Astrocyte (in vitro differentiated cells and primary cell): ENCODE measurements at regions not wholly inside any gene's neighbourhood (a gene's known extent, or its start where the extent isn't known, plus 50 kb on each side); places are given as distances from the start of the nearest gene placed in this dataset.

Experiments used
- DNase-seq: peaks from one replicate; pipeline ENCODE4 v3.0.0-alpha.2; 2010; ENCODE audit warnings: low read depth
- FAIRE-seq: peaks from 2 replicates; lab custom pipeline; 2011; peaks lifted over from hg19 to GRCh38; lab: Jason Lieb, UNC
- H2AFZ ChIP-seq: 2 replicates; pipeline ENCODE4 v1.6.0; 2012; ENCODE audit warnings: low read depth, low read length, inconsistent platforms
- H3K27ac ChIP-seq: 2 replicates; pipeline ENCODE4 v1.5.1; 2011; ENCODE audit warnings: low read depth, low read length, inconsistent platforms
- H3K27me3 ChIP-seq: 2 replicates; pipeline ENCODE4 v1.6.0; 2011; ENCODE audit warnings: low read length, inconsistent platforms; ENCODE audit not compliant: insufficient read depth
- H3K36me3 ChIP-seq: 2 replicates; pipeline ENCODE4 v1.5.1; 2011; ENCODE audit warnings: low read length, inconsistent platforms; ENCODE audit not compliant: insufficient read depth
- H3K4me1 ChIP-seq: 2 replicates; pipeline ENCODE4 v1.5.1; 2011; ENCODE audit warnings: low read length, inconsistent platforms; ENCODE audit not compliant: insufficient read depth
- H3K4me2 ChIP-seq: 2 replicates; pipeline ENCODE4 v1.6.0; 2012; ENCODE audit warnings: low read length, inconsistent platforms
- H3K4me3 ChIP-seq: 2 replicates; pipeline ENCODE4 v1.5.1; 2011; ENCODE audit warnings: low read depth, mild to moderate bottlenecking, low read length, inconsistent platforms; ENCODE audit not compliant: insufficient read depth
- H3K79me2 ChIP-seq: 2 replicates; pipeline ENCODE4 v1.6.0; 2012; ENCODE audit warnings: mild to moderate bottlenecking, low read length, inconsistent platforms; ENCODE audit not compliant: insufficient read depth
- H3K9ac ChIP-seq: 2 replicates; pipeline ENCODE4 v1.6.0; 2012; ENCODE audit warnings: mild to moderate bottlenecking, low read length, inconsistent platforms
- H3K9me3 ChIP-seq: 2 replicates; pipeline ENCODE4 v1.5.1; 2012; ENCODE audit warnings: low read depth, mild to moderate bottlenecking, low read length, inconsistent platforms; ENCODE audit not compliant: insufficient read depth
- H4K20me1 ChIP-seq: 2 replicates; pipeline ENCODE4 v1.6.0; 2012; ENCODE audit warnings: low read length, inconsistent platforms; ENCODE audit not compliant: insufficient read depth
- H3K27ac Mint-ChIP-seq: one replicate; pipeline ENCODE4 v1.8.0; 2021; ENCODE audit warnings: mild to moderate bottlenecking, mixed read lengths; ENCODE audit not compliant: unreplicated experiment
- H3K27me3 Mint-ChIP-seq: one replicate; pipeline ENCODE4 v1.8.0; 2021; ENCODE audit warnings: low read depth, mixed read lengths; ENCODE audit not compliant: unreplicated experiment
- H3K36me3 Mint-ChIP-seq: one replicate; pipeline ENCODE4 v1.8.0; 2021; ENCODE audit warnings: low read depth, mixed read lengths; ENCODE audit not compliant: unreplicated experiment
- H3K4me1 Mint-ChIP-seq: one replicate; pipeline ENCODE4 v1.8.0; 2021; ENCODE audit warnings: low read depth, mixed read lengths; ENCODE audit not compliant: unreplicated experiment
- H3K4me3 Mint-ChIP-seq: one replicate; pipeline ENCODE4 v1.8.0; 2021; ENCODE audit warnings: mild to moderate bottlenecking, moderate library complexity, mixed read lengths; ENCODE audit not compliant: unreplicated experiment
- H3K9me3 Mint-ChIP-seq: one replicate; pipeline ENCODE4 v1.8.0; 2021; ENCODE audit warnings: mild to moderate bottlenecking, mixed read lengths; ENCODE audit not compliant: unreplicated experiment
- CTCF ChIP-seq: IDR thresholded peaks from 2 replicates; pipeline ENCODE4 v1.5.1; 2011; ENCODE audit warnings: low read depth, mild to moderate bottlenecking, inconsistent platforms, low read length, moderate library complexity; ENCODE audit not compliant: insufficient read depth
- EZH2 ChIP-seq: IDR thresholded peaks from 2 replicates; pipeline ENCODE4 v1.6.1; 2012; ENCODE audit warnings: mild to moderate bottlenecking, low read length, inconsistent platforms; ENCODE audit not compliant: insufficient read depth

GRCh38 chr13:53343361-53343744 lies 314.7 kb downstream of the OLFM4 start:
- Histone ChIP-seq H3K36me3 (no peaks in the 10 kb centered on the region), H3K27ac (no peak overlapping the region), H3K9ac (no peak overlapping the region), H2AFZ (no peak overlapping the region), H3K4me2 (no peak overlapping the region), H4K20me1 (no peaks in the 10 kb centered on the region), H3K27me3 (no peaks in the 10 kb centered on the region), H3K9me3 (no peaks in the 10 kb centered on the region), H3K4me3 (no peak overlapping the region), H3K4me1 (no peaks in the 10 kb centered on the region), H3K79me2 (no peaks in the 10 kb centered on the region)
- Mint-ChIP-seq H3K27me3 (peaks cover 10% of the 10 kb centered on the region), H3K36me3 (no peaks in the 10 kb centered on the region), H3K4me3 (no peak overlapping the region), H3K9me3 (no peaks in the 10 kb centered on the region), H3K27ac (no peak overlapping the region), H3K4me1 (no peaks in the 10 kb centered on the region)
- DNase-seq (no peak), FAIRE-seq (no peak)
- no peak for TF ChIP-seq CTCF
- no peak for TF ChIP-seq EZH2

- no peak overlapping the region for H3K4me2 ChIP-seq
- H3K36me3 ChIP-seq = no peaks in the 10 kb centered on the region
- no peaks in the 10 kb centered on the region for H3K9me3 Mint-ChIP-seq
- no peaks in the 10 kb centered on the region for H4K20me1 ChIP-seq
- peaks cover 5% of the 10 kb centered on the region for H3K4me1 Mint-ChIP-seq
- H3K9me3 ChIP-seq = no peaks in the 10 kb centered on the region
- H2AFZ ChIP-seq = no peak overlapping the region
- TF ChIP-seq CTCF = no peak
- TF ChIP-seq EZH2 = no peak
- H3K4me3 Mint-ChIP-seq = no peak overlapping the region
- H3K79me2 ChIP-seq = no peaks in the 10 kb centered on the region
- H3K27me3 ChIP-seq = no peaks in the 10 kb centered on the region
- no peak overlapping the region for H3K27ac Mint-ChIP-seq
- no peak overlapping the region for H3K9ac ChIP-seq
- H3K36me3 Mint-ChIP-seq = no peaks in the 10 kb centered on the region
- no peak for FAIRE-seq
- H3K4me3 ChIP-seq = no peak overlapping the region
- H3K4me1 ChIP-seq = no peaks in the 10 kb centered on the region
- H3K27me3 Mint-ChIP-seq = peaks cover 11% of the 10 kb centered on the region
- H3K27ac ChIP-seq = no peak overlapping the region
- no peak for DNase-seq
Observed at GRCh38 chr13:53351021-53351420, 322.4 kb downstream of the OLFM4 start.

GRCh38 chr13:53357582-53357981 lies 329.0 kb downstream of the OLFM4 start:
- Histone ChIP-seq H4K20me1 (no peaks in the 10 kb centered on the region), H3K4me2 (no peak overlapping the region), H3K79me2 (no peaks in the 10 kb centered on the region), H3K27ac (no peak overlapping the region), H3K9ac (no peak overlapping the region), H3K4me3 (no peak overlapping the region), H3K9me3 (no peaks in the 10 kb centered on the region), H3K36me3 (no peaks in the 10 kb centered on the region), H2AFZ (no peak overlapping the region), H3K4me1 (no peaks in the 10 kb centered on the region), H3K27me3 (no peaks in the 10 kb centered on the region)
- Mint-ChIP-seq H3K36me3 (no peaks in the 10 kb centered on the region), H3K4me1 (no peaks in the 10 kb centered on the region), H3K27me3 (peaks cover 8% of the 10 kb centered on the region), H3K4me3 (no peak overlapping the region), H3K9me3 (no peaks in the 10 kb centered on the region), H3K27ac (no peak overlapping the region)
- FAIRE-seq = no peak
- TF ChIP-seq CTCF = no peak
- no peak for TF ChIP-seq EZH2
- DNase-seq = no peak
